MM.1S (cell line): ENCODE measurements at regions not wholly inside any gene's neighbourhood (a gene's known extent, or its start where the extent isn't known, plus 50 kb on each side); places are given as distances from the start of the nearest gene placed in this dataset.

Experiments
- EZH2 ChIP-seq: fragments of 300-600 bp; sonication (generic); optimal IDR thresholded peaks from 2 replicates; pipeline ENCODE3; 2017; ENCODE audit warnings: low read depth, mild to moderate bottlenecking, antibody characterized with exemption, low read length, mixed read lengths
- EZH2phosphoT487 ChIP-seq: fragments of 300-600 bp; sonication (generic); IDR thresholded peaks from 2 replicates; pipeline ENCODE4 v1.6.1; 2018; ENCODE audit warnings: antibody characterized with exemption, low read length
- TF ChIP-seq, protein P1 (sequence below): fragments of 300-600 bp; sonication (generic); IDR thresholded peaks from 2 replicates; pipeline ENCODE4 v1.5.1; 2016; ENCODE audit warnings: antibody characterized with exemption, low read length, mixed read lengths

DNA sequence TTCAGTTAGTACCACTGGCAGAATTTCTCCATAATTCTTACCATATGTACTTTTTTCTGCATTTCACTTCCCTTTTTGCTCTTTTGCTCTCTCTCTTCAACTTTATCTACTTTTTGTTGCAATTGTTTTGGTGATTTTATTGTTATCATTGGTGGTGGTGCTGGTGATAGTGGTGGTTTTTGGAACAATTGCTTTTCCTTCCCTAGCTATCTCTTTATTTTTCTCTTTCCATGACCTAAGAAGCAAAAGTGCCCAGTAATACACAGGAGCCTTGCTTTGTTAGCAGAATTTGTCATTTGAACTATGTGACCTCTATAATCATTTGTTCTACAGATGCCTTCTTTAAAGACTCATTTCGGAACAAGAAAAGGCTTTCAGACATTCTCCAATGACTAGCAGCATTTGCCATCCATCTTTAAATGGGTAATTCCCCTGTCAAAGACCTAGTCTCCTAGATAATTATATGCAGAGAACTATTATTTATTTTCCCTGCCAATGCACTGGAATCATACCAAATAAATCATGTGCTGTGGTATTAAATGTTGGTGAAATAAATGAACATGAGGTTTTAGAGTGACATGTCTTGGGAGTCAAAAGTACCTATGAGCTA is 154.5 kb downstream of the GASK1B start:
- TF ChIP-seq, protein P1, sequence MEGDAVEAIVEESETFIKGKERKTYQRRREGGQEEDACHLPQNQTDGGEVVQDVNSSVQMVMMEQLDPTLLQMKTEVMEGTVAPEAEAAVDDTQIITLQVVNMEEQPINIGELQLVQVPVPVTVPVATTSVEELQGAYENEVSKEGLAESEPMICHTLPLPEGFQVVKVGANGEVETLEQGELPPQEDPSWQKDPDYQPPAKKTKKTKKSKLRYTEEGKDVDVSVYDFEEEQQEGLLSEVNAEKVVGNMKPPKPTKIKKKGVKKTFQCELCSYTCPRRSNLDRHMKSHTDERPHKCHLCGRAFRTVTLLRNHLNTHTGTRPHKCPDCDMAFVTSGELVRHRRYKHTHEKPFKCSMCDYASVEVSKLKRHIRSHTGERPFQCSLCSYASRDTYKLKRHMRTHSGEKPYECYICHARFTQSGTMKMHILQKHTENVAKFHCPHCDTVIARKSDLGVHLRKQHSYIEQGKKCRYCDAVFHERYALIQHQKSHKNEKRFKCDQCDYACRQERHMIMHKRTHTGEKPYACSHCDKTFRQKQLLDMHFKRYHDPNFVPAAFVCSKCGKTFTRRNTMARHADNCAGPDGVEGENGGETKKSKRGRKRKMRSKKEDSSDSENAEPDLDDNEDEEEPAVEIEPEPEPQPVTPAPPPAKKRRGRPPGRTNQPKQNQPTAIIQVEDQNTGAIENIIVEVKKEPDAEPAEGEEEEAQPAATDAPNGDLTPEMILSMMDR = no peak
- TF ChIP-seq EZH2 = no peak
- no peak for TF ChIP-seq EZH2phosphoT487
